Mucosa of rectum (tissue), 2 donors: ENCODE measurements at regions not wholly inside any gene's neighbourhood (a gene's known extent, or its start where the extent isn't known, plus 50 kb on each side); places are given as distances from the start of the nearest gene placed in this dataset.

ENCODE experiments used
- H3K27ac ChIP-seq, 2 donors: one replicate each; pipeline ENCODE4 v1.7.0; 2013; ENCODE audit warnings: inconsistent platforms in 2 of 2, low read depth in 2 of 2, low read length in 2 of 2
- H3K27me3 ChIP-seq, 2 donors: one replicate each; pipeline ENCODE4 v1.7.0; 2013; ENCODE audit warnings: low read length in 2 of 2; ENCODE audit not compliant: control insufficient read depth in 2 of 2, insufficient read depth in 2 of 2
- H3K36me3 ChIP-seq, 2 donors: one replicate each; pipeline ENCODE4 v1.7.0; 2013; ENCODE audit warnings: low read length in 2 of 2; ENCODE audit not compliant: control insufficient read depth in 2 of 2, insufficient read depth in 2 of 2
- H3K4me1 ChIP-seq, 2 donors: one replicate each; pipeline ENCODE4 v1.7.0; 2013; ENCODE audit warnings: low read length in 2 of 2, mild to moderate bottlenecking in 1 of 2; ENCODE audit not compliant: control insufficient read depth in 2 of 2, insufficient read depth in 2 of 2
- H3K4me3 ChIP-seq, 2 donors: one replicate each; pipeline ENCODE4 v1.7.0; 2013; ENCODE audit warnings: low read length in 2 of 2
- H3K9ac ChIP-seq, 2 donors: one replicate each; pipeline ENCODE4 v1.7.0; 2013; ENCODE audit warnings: low read length in 2 of 2, low read depth in 1 of 2, mild to moderate bottlenecking in 1 of 2
- H3K9me3 ChIP-seq, 2 donors: one replicate each; pipeline ENCODE4 v1.7.0; 2013; ENCODE audit warnings: low read length in 2 of 2; ENCODE audit not compliant: control insufficient read depth in 2 of 2
- donor health status: healthy.
- donor health status: Normal muscosa, but diverticular disease.

DNA sequence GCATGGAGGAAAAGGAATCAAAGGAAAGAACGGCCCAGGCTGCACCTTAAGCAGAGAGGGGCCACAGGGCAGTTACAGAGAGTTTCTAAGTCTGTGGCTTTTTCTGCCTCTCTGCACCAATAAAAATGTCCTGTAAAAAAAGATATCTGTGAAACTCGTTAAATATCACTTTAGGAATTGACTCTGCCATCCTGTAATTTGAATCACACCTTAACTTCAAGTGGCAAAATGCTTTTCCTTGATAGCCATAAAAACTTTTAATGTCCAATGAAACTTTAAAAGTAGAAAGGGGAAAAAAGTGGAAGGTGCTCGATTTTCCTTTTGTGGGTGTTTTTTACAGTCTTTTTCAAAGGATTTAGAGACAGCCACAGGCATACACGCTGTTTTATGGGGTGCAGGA, 255.7 kb downstream of the ARRDC4 start:
- no peaks in the 10 kb centered on the region for H3K9me3 ChIP-seq
- H3K9ac ChIP-seq = no peak overlapping the region
- H3K4me3 ChIP-seq = no peak overlapping the region
- H3K27me3 ChIP-seq = no peaks in the 10 kb centered on the region
- no peaks in the 10 kb centered on the region for H3K4me1 ChIP-seq
- no peaks in the 10 kb centered on the region for H3K36me3 ChIP-seq
- no peak overlapping the region for H3K27ac ChIP-seq

DNA sequence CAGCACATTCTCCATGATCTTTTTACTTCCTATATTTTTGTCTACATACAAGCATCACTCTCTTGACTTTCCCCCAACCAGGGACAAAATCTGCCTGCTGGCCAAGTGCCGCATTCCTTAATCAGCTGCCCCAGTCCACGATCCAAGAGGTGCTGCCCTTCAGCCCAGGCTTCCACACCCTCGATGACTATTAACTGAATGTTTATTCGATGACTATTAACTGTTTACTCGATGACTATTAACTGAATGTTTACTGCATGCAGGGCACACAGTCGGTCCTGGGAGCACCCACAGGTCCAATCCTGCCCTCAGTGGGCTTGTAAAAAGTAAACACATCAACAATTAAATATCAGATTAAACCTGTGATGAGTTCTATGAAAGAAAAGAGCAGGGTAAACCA, 256.9 kb downstream of the ARRDC4 start:
- Histone ChIP-seq H3K4me1 (no peaks in the 10 kb centered on the region), H3K27ac (no peak overlapping the region), H3K36me3 (no peaks in the 10 kb centered on the region)

DNA sequence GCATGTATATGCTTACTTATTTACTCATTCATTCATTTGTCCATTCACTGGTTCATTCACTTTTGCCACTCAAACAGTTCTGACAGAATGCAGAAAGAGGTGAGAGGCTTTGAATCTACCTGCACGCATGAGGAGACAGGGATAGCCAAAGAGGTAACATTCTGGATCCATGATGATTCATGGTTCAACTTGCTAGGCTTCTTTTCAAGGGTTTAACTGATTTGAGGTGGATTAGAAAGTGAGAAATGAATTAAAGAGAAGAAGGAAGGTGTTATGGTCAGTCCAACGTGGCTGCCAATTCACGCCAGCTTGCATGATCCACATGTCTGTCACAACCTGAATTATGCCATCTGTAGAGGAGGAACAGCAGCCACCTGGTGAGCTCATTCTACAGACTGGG, 260.6 kb downstream of the ARRDC4 start:
- H3K9ac ChIP-seq = no peak overlapping the region
- no peak overlapping the region for H3K4me3 ChIP-seq
- no peaks in the 10 kb centered on the region for H3K4me1 ChIP-seq
- no peak overlapping the region for H3K27ac ChIP-seq
- H3K36me3 ChIP-seq = no peaks in the 10 kb centered on the region
- no peaks in the 10 kb centered on the region for H3K27me3 ChIP-seq
- H3K9me3 ChIP-seq = no peaks in the 10 kb centered on the region

More for the DNA sequence above, 256.9 kb downstream of the ARRDC4 start:
- Histone ChIP-seq H3K9me3 (no peaks in the 10 kb centered on the region), H3K4me3 (no peak overlapping the region), H3K9ac (no peak overlapping the region), H3K27me3 (no peaks in the 10 kb centered on the region)

DNA sequence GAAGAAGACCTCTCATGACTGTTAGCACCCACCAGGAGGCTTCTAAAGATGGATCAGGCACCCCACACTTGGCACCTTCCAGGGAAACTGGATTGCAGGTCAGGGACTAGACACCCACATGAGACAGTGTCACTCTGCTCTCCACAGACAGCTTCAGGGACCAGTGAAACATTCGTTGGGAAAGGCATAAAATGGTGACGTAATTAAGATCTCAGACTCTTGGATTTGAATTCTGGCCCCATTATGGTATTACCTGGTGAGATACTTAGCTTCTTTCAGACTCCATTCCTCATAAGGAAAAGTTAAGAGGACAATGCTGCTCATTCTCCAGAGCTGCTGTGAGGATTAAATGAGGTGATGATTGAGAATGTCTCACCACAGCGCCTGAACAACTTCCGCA, 261.1 kb downstream of the ARRDC4 start:
- no peaks in the 10 kb centered on the region for H3K36me3 ChIP-seq
- no peak overlapping the region for H3K9ac ChIP-seq
- no peak overlapping the region for H3K4me3 ChIP-seq
- no peaks in the 10 kb centered on the region for H3K27me3 ChIP-seq
- H3K4me1 ChIP-seq = no peaks in the 10 kb centered on the region
- H3K9me3 ChIP-seq = no peaks in the 10 kb centered on the region
- no peak overlapping the region for H3K27ac ChIP-seq

DNA sequence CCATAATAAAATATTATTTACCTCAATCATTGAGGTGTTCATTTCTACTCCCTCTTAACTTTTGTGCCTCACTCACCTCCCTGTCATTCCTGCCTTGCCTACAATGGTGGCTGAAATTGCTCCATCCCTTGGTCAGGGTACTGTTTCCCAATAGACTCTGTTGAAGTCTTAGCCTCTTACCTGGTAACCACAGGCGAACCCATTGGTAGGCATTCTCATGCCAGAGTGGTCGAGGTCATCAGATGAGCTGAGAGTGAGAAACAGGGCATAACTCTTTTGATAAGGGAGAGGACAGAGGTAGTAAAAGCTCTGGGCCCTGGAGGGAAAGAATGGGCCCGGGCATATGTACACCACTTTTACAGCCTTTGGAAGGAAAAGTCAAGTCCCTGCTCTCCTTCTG, 265.6 kb downstream of the ARRDC4 start:
- Histone ChIP-seq H3K4me1 (no peaks in the 10 kb centered on the region), H3K27ac (no peak overlapping the region), H3K36me3 (no peaks in the 10 kb centered on the region), H3K9me3 (no peaks in the 10 kb centered on the region), H3K27me3 (no peaks in the 10 kb centered on the region), H3K4me3 (no peak overlapping the region), H3K9ac (no peak overlapping the region)

DNA sequence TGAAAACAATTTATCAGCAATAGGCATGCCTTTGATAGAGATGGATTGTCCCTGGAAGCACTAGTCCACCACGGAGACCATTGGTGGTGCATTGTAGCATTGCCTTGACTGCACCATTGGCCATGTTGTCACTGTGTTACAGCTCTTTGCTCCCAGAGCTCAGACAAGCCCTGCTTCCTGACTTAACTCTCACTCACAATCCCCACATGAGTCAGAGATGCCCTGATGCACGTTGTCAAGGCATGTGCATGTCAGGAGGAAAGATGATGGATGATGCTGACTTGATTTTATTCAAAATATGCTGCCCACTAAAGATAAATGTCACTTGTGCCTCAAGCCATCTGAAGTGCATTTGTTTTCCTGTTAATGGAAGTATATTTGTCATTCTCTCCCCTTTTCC, 266.1 kb downstream of the ARRDC4 start:
- Histone ChIP-seq H3K4me3 (no peak overlapping the region), H3K9ac (no peak overlapping the region), H3K27me3 (no peaks in the 10 kb centered on the region), H3K27ac (no peak overlapping the region), H3K9me3 (no peaks in the 10 kb centered on the region), H3K36me3 (no peaks in the 10 kb centered on the region), H3K4me1 (no peaks in the 10 kb centered on the region)

DNA sequence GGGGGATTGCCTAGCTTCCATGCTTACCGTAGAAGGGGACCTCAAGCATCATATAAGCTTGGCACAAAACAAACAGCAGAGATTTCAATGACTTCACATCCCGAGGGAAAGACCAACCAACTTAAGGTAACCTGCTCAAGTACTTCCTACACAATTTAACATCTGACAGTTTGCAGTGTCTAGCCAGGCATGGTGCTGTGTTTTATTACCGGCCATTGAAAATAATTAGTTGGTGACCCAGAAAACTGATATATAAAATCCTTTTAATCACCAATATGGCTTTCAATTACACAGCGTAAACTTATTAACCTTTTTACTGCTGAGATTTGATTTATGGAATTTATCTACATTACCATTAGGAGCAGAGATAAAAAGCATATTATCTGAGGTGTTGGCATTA, 268.3 kb downstream of the ARRDC4 start:
- Histone ChIP-seq H3K9me3 (no peaks in the 10 kb centered on the region), H3K27ac (no peak overlapping the region), H3K4me1 (no peaks in the 10 kb centered on the region), H3K4me3 (no peak overlapping the region), H3K27me3 (no peaks in the 10 kb centered on the region), H3K9ac (no peak overlapping the region), H3K36me3 (no peaks in the 10 kb centered on the region)

DNA sequence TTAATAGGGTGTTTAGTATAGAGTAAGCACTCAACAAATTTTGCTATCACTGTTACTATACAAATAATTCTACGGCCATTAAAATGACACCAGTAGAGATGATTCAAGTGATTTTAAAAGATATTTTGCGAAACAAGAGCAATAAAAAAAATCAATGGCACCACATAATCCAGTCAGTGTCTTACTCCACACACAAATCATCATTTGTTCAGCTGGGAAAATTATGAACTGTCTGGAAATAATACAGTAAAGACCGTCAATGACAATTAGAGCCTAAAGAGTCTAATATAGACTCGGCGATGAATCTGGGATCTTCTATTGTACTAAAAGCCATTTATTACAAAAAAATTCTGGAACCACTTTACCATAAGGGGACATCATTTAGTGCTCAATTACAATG, 270.5 kb downstream of the ARRDC4 start:
- no peak overlapping the region for H3K27ac ChIP-seq
- H3K4me3 ChIP-seq = no peak overlapping the region
- H3K9me3 ChIP-seq = no peaks in the 10 kb centered on the region
- H3K9ac ChIP-seq = no peak overlapping the region
- no peaks in the 10 kb centered on the region for H3K27me3 ChIP-seq
- H3K36me3 ChIP-seq = no peaks in the 10 kb centered on the region
- H3K4me1 ChIP-seq = no peaks in the 10 kb centered on the region

DNA sequence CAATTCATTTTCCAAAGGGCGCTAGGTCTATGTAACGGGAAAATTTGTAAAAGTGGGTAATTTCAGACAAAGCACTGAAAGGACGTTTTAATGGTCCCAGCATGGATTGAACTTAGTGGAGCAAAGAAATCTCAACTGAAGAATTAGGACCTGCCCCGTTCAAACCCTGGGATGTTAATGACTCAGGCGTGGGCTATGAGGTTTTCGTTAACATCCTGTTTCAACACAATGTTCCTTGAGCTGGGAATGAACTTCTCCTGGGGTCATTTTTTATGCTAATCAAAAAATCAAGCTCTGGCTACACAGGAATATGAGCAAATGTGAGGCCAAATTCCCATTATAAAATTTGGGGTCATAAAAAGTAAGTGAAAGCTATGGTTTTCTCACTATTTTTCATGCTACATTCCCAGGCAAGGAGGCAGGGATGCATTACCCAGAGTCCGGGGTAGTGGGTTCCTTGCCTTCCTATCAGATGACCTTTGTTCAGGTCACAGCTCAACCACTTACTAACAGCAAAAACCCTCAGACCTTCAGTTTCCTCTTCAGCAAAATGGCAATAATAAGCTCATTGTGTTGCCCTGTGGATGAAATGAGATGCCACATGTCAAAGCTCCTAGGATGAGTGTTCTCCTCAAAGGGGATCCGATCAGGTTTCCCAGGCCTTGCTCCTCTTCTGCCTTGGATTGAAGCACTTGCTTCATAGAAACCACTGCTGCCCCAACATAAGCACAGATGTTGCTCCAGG, 271.4 kb downstream of the ARRDC4 start:
- Histone ChIP-seq H3K36me3 (no peaks in the 10 kb centered on the region), H3K27me3 (no peaks in the 10 kb centered on the region), H3K9ac (no peak overlapping the region), H3K9me3 (no peaks in the 10 kb centered on the region), H3K4me3 (no peak overlapping the region), H3K4me1 (no peaks in the 10 kb centered on the region), H3K27ac (no peak overlapping the region)

DNA sequence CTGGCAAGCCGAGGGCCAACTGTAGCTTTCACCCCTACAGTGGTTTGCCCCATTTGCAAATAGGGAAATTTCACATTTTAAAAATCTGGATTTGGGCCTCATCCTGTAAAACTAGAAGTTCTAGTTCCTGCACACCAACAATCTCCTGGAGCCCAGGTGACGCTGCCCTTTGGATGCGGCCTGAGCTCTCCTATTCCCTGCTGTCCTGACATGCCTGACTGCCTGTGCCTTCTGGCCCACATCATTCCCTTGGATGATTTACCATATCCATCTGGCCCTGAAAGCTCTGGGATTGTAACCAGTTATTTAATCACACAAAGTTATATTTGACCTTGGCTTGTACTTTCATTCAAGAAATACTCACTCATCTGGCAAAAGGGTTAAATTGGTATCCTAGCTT, 272.3 kb downstream of the ARRDC4 start:
- H3K4me1 ChIP-seq = no peaks in the 10 kb centered on the region
- H3K36me3 ChIP-seq = no peaks in the 10 kb centered on the region
- no peak overlapping the region for H3K27ac ChIP-seq
- no peak overlapping the region for H3K9ac ChIP-seq
- H3K9me3 ChIP-seq = no peaks in the 10 kb centered on the region
- H3K4me3 ChIP-seq = no peak overlapping the region
- H3K27me3 ChIP-seq = no peaks in the 10 kb centered on the region

DNA sequence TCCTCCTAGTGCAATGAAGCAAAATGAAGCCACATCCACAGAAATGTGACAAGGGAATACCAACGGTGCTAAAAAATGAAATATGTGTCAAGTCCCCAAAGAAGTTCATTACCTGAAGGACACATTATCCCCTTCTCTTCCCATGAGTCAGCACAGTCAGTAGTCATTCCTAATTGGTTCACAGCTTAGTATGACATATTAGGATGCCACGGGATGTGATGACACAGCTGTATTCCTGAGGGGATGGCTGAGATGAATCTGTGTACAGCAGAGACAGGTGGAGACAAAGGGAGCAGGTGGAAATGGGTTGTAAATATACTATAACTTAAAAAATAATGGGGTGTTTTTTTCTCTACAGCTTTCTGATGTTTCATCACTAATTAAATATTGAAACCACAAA, 273.4 kb downstream of the ARRDC4 start:
- Histone ChIP-seq H3K4me3 (no peak overlapping the region), H3K27me3 (no peaks in the 10 kb centered on the region), H3K4me1 (no peaks in the 10 kb centered on the region), H3K36me3 (no peaks in the 10 kb centered on the region), H3K27ac (no peak overlapping the region), H3K9ac (no peak overlapping the region), H3K9me3 (no peaks in the 10 kb centered on the region)
